ENCODE measurements at regions not wholly inside any gene's neighbourhood (a gene's known extent, or its start where the extent isn't known, plus 50 kb on each side); places are given as distances from the start of the nearest gene placed in this dataset.

DNA sequence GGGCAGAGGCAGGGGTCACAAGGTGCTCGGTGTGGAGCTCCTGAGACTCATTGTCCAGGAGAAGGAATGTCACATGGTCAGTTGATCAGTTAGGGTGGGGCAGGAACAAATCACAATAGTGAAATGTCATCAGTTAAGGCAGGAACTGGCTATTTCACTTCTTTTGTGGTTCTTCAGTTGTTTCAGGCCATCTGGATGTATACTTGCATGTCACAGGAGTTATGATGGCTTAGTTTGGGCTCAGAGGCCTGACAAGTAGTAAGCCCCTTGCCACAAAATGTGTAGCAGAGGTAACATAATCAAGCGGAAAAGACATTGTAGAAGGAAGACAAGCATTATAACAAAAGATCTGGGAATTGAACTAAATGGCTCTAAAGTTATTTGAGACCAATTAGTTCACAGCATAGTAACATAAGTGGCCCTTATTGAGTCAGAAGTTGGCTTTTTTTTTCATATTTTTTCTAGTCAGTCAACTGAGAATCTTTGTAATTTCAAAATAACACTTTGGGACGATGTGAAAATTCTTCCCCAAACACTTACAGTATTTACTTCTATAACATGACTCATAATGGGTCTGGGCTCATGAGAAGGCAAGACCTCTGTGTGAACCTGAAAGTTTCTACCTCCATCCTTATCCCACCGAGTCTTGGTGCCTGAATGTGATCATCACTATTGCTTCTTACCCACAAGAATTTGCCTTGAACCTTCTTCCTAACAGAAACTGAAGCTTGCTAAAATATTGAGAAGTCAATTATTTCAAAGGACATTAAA is 137.0 kb upstream of the DPT start:
- DNase-seq (ENCODE audit: low read depth in 1 of 2, low spot score in 1 of 2) = no peak
- H3K27me3 ChIP-seq (ENCODE audit: insufficient read depth, poor library complexity, severe bottlenecking) = no peaks in the 10 kb centered on the region
- TF ChIP-seq, protein P1, sequence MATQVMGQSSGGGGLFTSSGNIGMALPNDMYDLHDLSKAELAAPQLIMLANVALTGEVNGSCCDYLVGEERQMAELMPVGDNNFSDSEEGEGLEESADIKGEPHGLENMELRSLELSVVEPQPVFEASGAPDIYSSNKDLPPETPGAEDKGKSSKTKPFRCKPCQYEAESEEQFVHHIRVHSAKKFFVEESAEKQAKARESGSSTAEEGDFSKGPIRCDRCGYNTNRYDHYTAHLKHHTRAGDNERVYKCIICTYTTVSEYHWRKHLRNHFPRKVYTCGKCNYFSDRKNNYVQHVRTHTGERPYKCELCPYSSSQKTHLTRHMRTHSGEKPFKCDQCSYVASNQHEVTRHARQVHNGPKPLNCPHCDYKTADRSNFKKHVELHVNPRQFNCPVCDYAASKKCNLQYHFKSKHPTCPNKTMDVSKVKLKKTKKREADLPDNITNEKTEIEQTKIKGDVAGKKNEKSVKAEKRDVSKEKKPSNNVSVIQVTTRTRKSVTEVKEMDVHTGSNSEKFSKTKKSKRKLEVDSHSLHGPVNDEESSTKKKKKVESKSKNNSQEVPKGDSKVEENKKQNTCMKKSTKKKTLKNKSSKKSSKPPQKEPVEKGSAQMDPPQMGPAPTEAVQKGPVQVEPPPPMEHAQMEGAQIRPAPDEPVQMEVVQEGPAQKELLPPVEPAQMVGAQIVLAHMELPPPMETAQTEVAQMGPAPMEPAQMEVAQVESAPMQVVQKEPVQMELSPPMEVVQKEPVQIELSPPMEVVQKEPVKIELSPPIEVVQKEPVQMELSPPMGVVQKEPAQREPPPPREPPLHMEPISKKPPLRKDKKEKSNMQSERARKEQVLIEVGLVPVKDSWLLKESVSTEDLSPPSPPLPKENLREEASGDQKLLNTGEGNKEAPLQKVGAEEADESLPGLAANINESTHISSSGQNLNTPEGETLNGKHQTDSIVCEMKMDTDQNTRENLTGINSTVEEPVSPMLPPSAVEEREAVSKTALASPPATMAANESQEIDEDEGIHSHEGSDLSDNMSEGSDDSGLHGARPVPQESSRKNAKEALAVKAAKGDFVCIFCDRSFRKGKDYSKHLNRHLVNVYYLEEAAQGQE (IDR thresholded peaks at IDR 0.05; ENCODE audit: insufficient replicate concordance, low read depth) = no peak
- TF ChIP-seq, protein P2, sequence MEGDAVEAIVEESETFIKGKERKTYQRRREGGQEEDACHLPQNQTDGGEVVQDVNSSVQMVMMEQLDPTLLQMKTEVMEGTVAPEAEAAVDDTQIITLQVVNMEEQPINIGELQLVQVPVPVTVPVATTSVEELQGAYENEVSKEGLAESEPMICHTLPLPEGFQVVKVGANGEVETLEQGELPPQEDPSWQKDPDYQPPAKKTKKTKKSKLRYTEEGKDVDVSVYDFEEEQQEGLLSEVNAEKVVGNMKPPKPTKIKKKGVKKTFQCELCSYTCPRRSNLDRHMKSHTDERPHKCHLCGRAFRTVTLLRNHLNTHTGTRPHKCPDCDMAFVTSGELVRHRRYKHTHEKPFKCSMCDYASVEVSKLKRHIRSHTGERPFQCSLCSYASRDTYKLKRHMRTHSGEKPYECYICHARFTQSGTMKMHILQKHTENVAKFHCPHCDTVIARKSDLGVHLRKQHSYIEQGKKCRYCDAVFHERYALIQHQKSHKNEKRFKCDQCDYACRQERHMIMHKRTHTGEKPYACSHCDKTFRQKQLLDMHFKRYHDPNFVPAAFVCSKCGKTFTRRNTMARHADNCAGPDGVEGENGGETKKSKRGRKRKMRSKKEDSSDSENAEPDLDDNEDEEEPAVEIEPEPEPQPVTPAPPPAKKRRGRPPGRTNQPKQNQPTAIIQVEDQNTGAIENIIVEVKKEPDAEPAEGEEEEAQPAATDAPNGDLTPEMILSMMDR (IDR thresholded peaks at IDR 0.05; ENCODE audit: insufficient read depth, low read length) = no peak
- TF ChIP-seq POLR2AphosphoS5 (IDR thresholded peaks at IDR 0.05; ENCODE audit: low read depth) (no peak), GABPA (IDR thresholded peaks at IDR 0.05; ENCODE audit: low read depth) (no peak), SPI1 (IDR thresholded peaks at IDR 0.05; ENCODE audit: borderline replicate concordance, low read depth) (no peak)
- H3K27ac ChIP-seq (replicated peaks) = no peak overlapping the region
- H3K4me3 ChIP-seq (replicated peaks; ENCODE audit: insufficient read depth, low read length) = no peak overlapping the region

DNA sequence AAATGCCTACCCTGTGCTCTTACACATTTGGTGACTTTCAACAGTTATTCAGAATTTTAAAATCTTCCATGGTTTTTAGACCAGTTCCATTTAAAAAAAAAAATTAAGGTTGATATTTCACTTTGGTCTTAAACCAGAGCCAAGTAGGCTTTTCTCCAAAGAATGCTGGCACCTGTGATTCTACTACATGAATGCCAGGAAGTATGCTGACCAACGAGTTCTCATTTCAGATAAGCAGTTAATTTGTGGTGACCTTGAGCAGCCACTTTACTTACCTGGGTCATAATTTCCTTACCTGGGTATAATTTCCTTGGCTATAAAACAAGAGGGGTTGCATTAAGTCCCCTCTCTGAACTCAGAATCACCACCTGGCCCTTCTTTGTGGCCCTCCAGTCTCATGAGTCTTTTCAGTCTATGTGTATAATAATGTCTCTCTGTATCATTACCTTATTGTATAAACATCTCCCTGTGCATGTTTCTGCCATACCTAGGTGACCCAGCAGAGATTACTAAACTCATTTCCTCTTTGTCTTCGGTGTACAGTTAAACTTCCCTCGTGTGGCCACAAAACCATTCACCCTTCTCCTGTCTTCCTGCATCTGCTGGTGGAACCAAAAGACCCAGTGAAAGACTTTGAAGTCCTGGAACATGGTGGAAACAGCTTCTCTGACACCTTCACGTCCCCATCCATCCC is 139.1 kb upstream of the DPT start:
- no peak for DNase-seq (ENCODE audit: low read depth in 1 of 2, low spot score in 1 of 2)
- H3K27me3 ChIP-seq (ENCODE audit: insufficient read depth, poor library complexity, severe bottlenecking) = no peaks in the 10 kb centered on the region
- H3K27ac ChIP-seq (replicated peaks) = no peak overlapping the region
- TF ChIP-seq, protein P2 (IDR thresholded peaks at IDR 0.05; ENCODE audit: insufficient read depth, low read length) = no peak
- TF ChIP-seq, protein P1 (IDR thresholded peaks at IDR 0.05; ENCODE audit: insufficient replicate concordance, low read depth) = no peak
- TF ChIP-seq GABPA (IDR thresholded peaks at IDR 0.05; ENCODE audit: low read depth) = no peak
- TF ChIP-seq SPI1 (IDR thresholded peaks at IDR 0.05; ENCODE audit: borderline replicate concordance, low read depth) = no peak
- TF ChIP-seq POLR2AphosphoS5 (IDR thresholded peaks at IDR 0.05; ENCODE audit: low read depth) = no peak
- H3K4me3 ChIP-seq (replicated peaks; ENCODE audit: insufficient read depth, low read length) = no peak overlapping the region

DNA sequence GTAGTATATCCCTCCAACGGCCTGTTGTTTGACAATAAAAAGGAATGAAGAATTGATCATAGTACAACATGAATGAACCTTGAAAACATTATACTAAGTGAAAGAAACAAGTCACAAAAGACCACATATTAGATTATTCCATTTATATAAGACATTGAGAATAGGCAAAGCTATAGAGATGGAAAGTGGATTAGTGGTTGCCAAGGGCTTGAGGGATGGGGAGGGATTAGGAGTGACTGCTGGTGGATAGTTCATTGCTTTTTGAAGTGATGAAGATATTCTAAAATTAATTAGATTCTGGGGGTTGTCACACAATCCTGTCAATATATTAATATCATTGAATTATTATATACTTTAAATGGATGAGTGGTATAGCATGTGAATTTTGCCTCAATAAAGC is 142.5 kb upstream of the DPT start:
- no peak for DNase-seq (ENCODE audit: low read depth in 1 of 2, low spot score in 1 of 2)
- no peak overlapping the region for H3K4me3 ChIP-seq (replicated peaks; ENCODE audit: insufficient read depth, low read length)
- TF ChIP-seq, protein P1 (IDR thresholded peaks at IDR 0.05; ENCODE audit: insufficient replicate concordance, low read depth) = no peak
- TF ChIP-seq, protein P2 (IDR thresholded peaks at IDR 0.05; ENCODE audit: insufficient read depth, low read length) = no peak
- TF ChIP-seq POLR2AphosphoS5 (IDR thresholded peaks at IDR 0.05; ENCODE audit: low read depth) (no peak), SPI1 (IDR thresholded peaks at IDR 0.05; ENCODE audit: borderline replicate concordance, low read depth) (no peak), GABPA (IDR thresholded peaks at IDR 0.05; ENCODE audit: low read depth) (no peak)
- no peak overlapping the region for H3K27ac ChIP-seq (replicated peaks)
- peaks cover 3% of the 10 kb centered on the region for H3K27me3 ChIP-seq (ENCODE audit: insufficient read depth, poor library complexity, severe bottlenecking)
